WTC11 (cell line): ENCODE measurements at regions not wholly inside any gene's neighbourhood (a gene's known extent, or its start where the extent isn't known, plus 50 kb on each side); places are given as distances from the start of the nearest gene placed in this dataset.

ENCODE experiments used
- ATAC-seq: fragments of 200-7000 bp; cut with Tn5 transposase; 2 replicates; pipeline ENCODE4 v1.10.0; 2021; ENCODE audit warnings: mild to moderate bottlenecking, moderate library complexity
- CTCF ChIA-PET: fragments of 300-600 bp; sonication (Branson Sonifier 250); formaldehyde crosslinking; loops from one replicate; lab custom pipeline; 2021; ENCODE audit warnings: antibody characterized with exemption; lab: Charles Lee
- POLR2A ChIA-PET: fragments of 350-600 bp; sonication (Branson Sonifier 250); formaldehyde crosslinking; loops from one replicate; lab custom pipeline; 2021; ENCODE audit warnings: antibody characterized with exemption; lab: Charles Lee
- DNase-seq: peaks from one replicate; pipeline ENCODE4 v3.0.0; 2021; ENCODE audit warnings: low spot score
- H3K27ac Mint-ChIP-seq: 2 replicates; pipeline ENCODE4 v1.8.0; 2021; ENCODE audit warnings: mixed read lengths
- H3K27me3 Mint-ChIP-seq: 2 replicates; pipeline ENCODE4 v1.8.0; 2021; ENCODE audit warnings: low read depth, mild to moderate bottlenecking, moderate library complexity, mixed read lengths
- H3K36me3 Mint-ChIP-seq: 2 replicates; pipeline ENCODE4 v1.8.0; 2021; ENCODE audit warnings: mixed read lengths
- H3K4me1 Mint-ChIP-seq: 2 replicates; pipeline ENCODE4 v1.8.0; 2022; ENCODE audit warnings: mixed read lengths
- H3K4me3 Mint-ChIP-seq: 2 replicates; pipeline ENCODE4 v1.8.0; 2021; ENCODE audit warnings: mild to moderate bottlenecking, moderate library complexity, mixed read lengths
- H3K9me3 Mint-ChIP-seq: 2 replicates; pipeline ENCODE4 v1.8.0; 2021; ENCODE audit warnings: mixed read lengths
- CREB1 ChIP-seq: sonication (generic); formaldehyde crosslinking; IDR thresholded peaks from 2 replicates; pipeline ENCODE4 v1.8.0; 2023; ENCODE audit warnings: mild to moderate bottlenecking, missing genetic modification reagents
- E2F5 ChIP-seq: sonication (generic); formaldehyde crosslinking; IDR thresholded peaks from 2 replicates; pipeline ENCODE4 v1.8.1; 2022; ENCODE audit warnings: mild to moderate bottlenecking, moderate library complexity, missing genetic modification reagents
- ESRRA ChIP-seq: sonication (generic); formaldehyde crosslinking; IDR thresholded peaks from 2 replicates; pipeline ENCODE4 v1.8.1; 2022; ENCODE audit warnings: mild to moderate bottlenecking, missing genetic modification reagents, borderline replicate concordance
- FOXK1 ChIP-seq: sonication (generic); formaldehyde crosslinking; IDR thresholded peaks from 2 replicates; pipeline ENCODE4 v1.8.0; 2022; ENCODE audit warnings: mild to moderate bottlenecking, moderate library complexity, missing genetic modification reagents
- FOXP4 ChIP-seq: sonication (generic); formaldehyde crosslinking; IDR thresholded peaks from 2 replicates; pipeline ENCODE4 v1.8.0; 2022; ENCODE audit warnings: mild to moderate bottlenecking, missing genetic modification reagents
- GTF2I ChIP-seq: fragments of 250-450 bp; sonication (Bioruptor Pico); conservative IDR thresholded peaks from 2 replicates; pipeline ENCODE4 v1.4.0; 2021; ENCODE audit warnings: mild to moderate bottlenecking
- HMGA2 ChIP-seq: fragments of 250-450 bp; sonication (Bioruptor Pico); IDR thresholded peaks from 2 replicates; pipeline ENCODE4 v1.4.0; 2021; ENCODE audit warnings: mild to moderate bottlenecking, moderate library complexity
- MAX ChIP-seq: sonication (generic); formaldehyde crosslinking; IDR thresholded peaks from 2 replicates; pipeline ENCODE4 v1.8.0; 2022; ENCODE audit warnings: mild to moderate bottlenecking, missing genetic modification reagents
- MYBL2 ChIP-seq: sonication (generic); formaldehyde crosslinking; IDR thresholded peaks from 2 replicates; pipeline ENCODE4 v1.8.1; 2023; ENCODE audit warnings: mild to moderate bottlenecking, moderate library complexity, missing genetic modification reagents
- NFYB ChIP-seq: sonication (generic); formaldehyde crosslinking; conservative IDR thresholded peaks from 2 replicates; pipeline ENCODE4 v1.8.0; 2022; ENCODE audit warnings: low read depth, missing genetic modification reagents
- SMAD4 ChIP-seq: sonication (generic); formaldehyde crosslinking; IDR thresholded peaks from 2 replicates; pipeline ENCODE4 v1.8.0; 2022; ENCODE audit warnings: mild to moderate bottlenecking, missing genetic modification reagents
- TP53 ChIP-seq: sonication (generic); formaldehyde crosslinking; IDR thresholded peaks from 2 replicates; pipeline ENCODE4 v1.8.1; 2023; ENCODE audit warnings: mild to moderate bottlenecking, missing genetic modification reagents
- USF2 ChIP-seq: sonication (generic); formaldehyde crosslinking; IDR thresholded peaks from 2 replicates; pipeline ENCODE4 v1.8.1; 2023; ENCODE audit warnings: mild to moderate bottlenecking, missing genetic modification reagents, moderate library complexity
- ZBTB43 ChIP-seq: sonication (generic); formaldehyde crosslinking; IDR thresholded peaks from 2 replicates; pipeline ENCODE4 v1.8.1; 2023; ENCODE audit warnings: mild to moderate bottlenecking, missing genetic modification reagents
- ZNF281 ChIP-seq: sonication (generic); formaldehyde crosslinking; IDR thresholded peaks from 2 replicates; pipeline ENCODE4 v1.8.0; 2023; ENCODE audit warnings: mild to moderate bottlenecking, missing genetic modification reagents
- ZNF416 ChIP-seq: fragments of 250-450 bp; sonication (Bioruptor Pico); IDR thresholded peaks from 2 replicates; pipeline ENCODE4 v1.9.0; 2021; ENCODE audit warnings: mild to moderate bottlenecking, inconsistent platforms
- ZNF423 ChIP-seq: fragments of 250-450 bp; sonication (Bioruptor Pico); IDR thresholded peaks from 2 replicates; pipeline ENCODE4 v2.1.2; 2022; ENCODE audit warnings: mild to moderate bottlenecking, moderate library complexity
- ZNF671 ChIP-seq: fragments of 250-450 bp; sonication (Bioruptor Pico); IDR thresholded peaks from 2 replicates; pipeline ENCODE4 v1.8.0; 2021; ENCODE audit warnings: mild to moderate bottlenecking

GRCh38 chr2:120545521-120546047, 190.1 kb upstream of the GLI2 start:
- Mint-ChIP-seq H3K9me3 (no peaks in the 10 kb centered on the region), H3K36me3 (no peaks in the 10 kb centered on the region), H3K27me3 (peaks cover 8% of the 10 kb centered on the region), H3K27ac (no peak overlapping the region; the same call in 1 of the 2 replicates), H3K4me3 (no peak overlapping the region), H3K4me1 (peaks cover 4% of the 10 kb centered on the region; the same call in 1 of the 2 replicates)
- POLR2A ChIA-PET = no interaction called here
- ATAC-seq (no peak), DNase-seq (no peak)
- CTCF ChIA-PET = interaction anchor here (0.7 to 1.6 kb wide), 3 partner anchors 12 to 124 kb away, joined by 4 to 6 read pairs (median 4); no protein-coding TSS in a partner anchor
- TF ChIP-seq MAX (CRISPR knock-in tag) = no peak
- TF ChIP-seq FOXK1 = no peak
- no peak for TF ChIP-seq SMAD4 (CRISPR knock-in tag)
- no peak for TF ChIP-seq USF2 (CRISPR knock-in tag)
- no peak for TF ChIP-seq HMGA2 (CRISPR knock-in tag)
- no peak for TF ChIP-seq CREB1
- no peak for TF ChIP-seq NFYB (CRISPR knock-in tag)
- no peak for TF ChIP-seq FOXP4
- TF ChIP-seq ZBTB43 (CRISPR knock-in tag) = no peak
- no peak for TF ChIP-seq ZNF671 (CRISPR knock-in tag)
- TF ChIP-seq GTF2I = no peak
- TF ChIP-seq ZNF423 (CRISPR knock-in tag) = no peak
- no peak for TF ChIP-seq ZNF281 (CRISPR knock-in tag)
- TF ChIP-seq ZNF416 (CRISPR knock-in tag) = no peak
- TF ChIP-seq ESRRA (CRISPR knock-in tag) = no peak
- TF ChIP-seq MYBL2 (CRISPR knock-in tag) = no peak
- no peak for TF ChIP-seq E2F5 (CRISPR knock-in tag)
- TF ChIP-seq TP53 = no peak
- TF ChIP-seq, all 79 proteins: peak for 0
